Adipocyte (in vitro differentiated cells): ENCODE measurements at regions not wholly inside any gene's neighbourhood (a gene's known extent, or its start where the extent isn't known, plus 50 kb on each side); places are given as distances from the start of the nearest gene placed in this dataset.
"Not testable (repeated sequence)": the region's sequence is repeated elsewhere in the genome, so short reads cannot be mapped to it uniquely, and the experiment has no call there.

Experiments used
- DNase-seq: peaks from one replicate; pipeline ENCODE4 v3.0.0-alpha.2; 2015; ENCODE audit warnings: low read depth
- H3K27me3 ChIP-seq: replicated peaks from 2 replicates; pipeline ENCODE4 v1.7.0; 2013; ENCODE audit warnings: mild to moderate bottlenecking, low read length, moderate library complexity; ENCODE audit not compliant: control insufficient read depth, insufficient read depth
- H3K36me3 ChIP-seq: 2 replicates; pipeline ENCODE4 v1.7.0; 2013; ENCODE audit warnings: low read length, mild to moderate bottlenecking, moderate library complexity; ENCODE audit not compliant: control insufficient read depth, insufficient read depth, severe bottlenecking
- H3K4me1 ChIP-seq: 2 replicates; pipeline ENCODE4 v1.7.0; 2013; ENCODE audit warnings: mild to moderate bottlenecking, low read length, moderate library complexity; ENCODE audit not compliant: control insufficient read depth, insufficient read depth
- H3K4me3 ChIP-seq: 2 replicates; pipeline ENCODE4 v1.7.0; 2013; ENCODE audit warnings: mild to moderate bottlenecking, low read length, moderate library complexity
- H3K9ac ChIP-seq: 2 replicates; pipeline ENCODE4 v1.7.0; 2013; ENCODE audit warnings: mild to moderate bottlenecking, low read length, moderate library complexity
- H3K9me3 ChIP-seq: 2 replicates; pipeline ENCODE4 v1.7.0; 2013; ENCODE audit warnings: mild to moderate bottlenecking, low read length, moderate library complexity; ENCODE audit not compliant: control insufficient read depth

- Histone ChIP-seq H3K4me1 (no peaks in the 10 kb centered on the region), H3K36me3 (no peaks in the 10 kb centered on the region), H3K9ac (no peak overlapping the region), H3K27me3 (no peaks in the 10 kb centered on the region), H3K4me3 (no peak overlapping the region), H3K9me3 (no peaks in the 10 kb centered on the region)
- DNase-seq, result no peak
Observed at GRCh38 chr11:37171451-37171850, 573.4 kb upstream of the RAG2 start.

GRCh38 chr11:37170311-37170710, 572.3 kb upstream of the RAG2 start:
- Histone ChIP-seq H3K9me3 (no peaks in the 10 kb centered on the region), H3K36me3 (no peaks in the 10 kb centered on the region), H3K27me3 (no peaks in the 10 kb centered on the region), H3K4me3 (no peak overlapping the region), H3K9ac (no peak overlapping the region), H3K4me1 (no peaks in the 10 kb centered on the region)
- no peak for DNase-seq

- not testable (repeated sequence) for H3K4me1 ChIP-seq, H3K9me3 ChIP-seq, H3K4me3 ChIP-seq, H3K36me3 ChIP-seq, DNase-seq, H3K9ac ChIP-seq, H3K27me3 ChIP-seq
Observed at GRCh38 chr11:37145434-37145833, 547.4 kb upstream of the RAG2 start.

- Histone ChIP-seq H3K4me1 (no peaks in the 10 kb centered on the region), H3K9me3 (peaks cover 5% of the 10 kb centered on the region), H3K4me3 (no peak overlapping the region), H3K9ac (no peak overlapping the region), H3K27me3 (no peaks in the 10 kb centered on the region), H3K36me3 (no peaks in the 10 kb centered on the region)
- no peak for DNase-seq
Observed at GRCh38 chr11:37142591-37142990, 544.6 kb upstream of the RAG2 start.

DNA sequence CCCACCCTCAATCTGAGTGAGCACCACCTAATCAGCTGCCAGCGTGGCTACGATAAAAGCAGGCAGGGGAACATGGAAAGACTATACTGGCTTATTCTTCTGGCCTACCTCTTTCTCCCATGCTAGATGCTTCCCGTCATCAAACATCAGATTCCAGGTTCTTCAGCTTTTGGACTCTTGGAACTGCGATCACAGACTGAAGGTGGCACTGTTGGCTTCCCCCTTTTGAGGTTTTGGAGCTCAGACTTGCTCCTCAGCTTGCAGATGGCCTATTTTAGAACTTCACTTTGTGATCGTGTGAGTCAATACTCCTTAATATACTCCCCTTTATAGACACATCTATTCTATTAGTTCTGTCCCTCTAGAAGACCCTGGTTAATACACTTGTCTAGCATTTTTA, 543.7 kb upstream of the RAG2 start:
- no peaks in the 10 kb centered on the region for H3K36me3 ChIP-seq
- H3K9me3 ChIP-seq, result peaks cover 7% of the 10 kb centered on the region
- no peaks in the 10 kb centered on the region for H3K27me3 ChIP-seq
- H3K4me3 ChIP-seq, result no peak overlapping the region
- no peak overlapping the region for H3K9ac ChIP-seq
- no peaks in the 10 kb centered on the region for H3K4me1 ChIP-seq
- no peak for DNase-seq

DNA sequence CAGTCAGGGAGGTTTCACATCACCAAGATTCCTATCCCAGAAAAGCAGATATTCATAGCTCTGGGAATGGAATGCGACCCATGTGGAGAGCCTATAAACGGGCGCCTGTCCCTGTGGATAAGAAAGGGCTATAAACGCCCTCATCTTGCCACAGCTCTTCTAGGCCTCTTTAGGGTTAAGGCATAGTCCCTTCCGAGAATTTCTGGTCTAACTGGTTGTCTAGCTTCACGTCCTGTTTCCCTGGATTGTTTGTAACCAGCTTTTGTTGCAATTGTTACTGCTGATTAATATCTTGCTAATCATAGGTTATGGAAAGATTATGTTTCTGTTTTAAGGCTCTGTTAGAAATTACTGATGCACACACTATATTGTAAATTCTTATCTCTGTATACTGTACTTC, 537.6 kb upstream of the RAG2 start:
- DNase-seq, H3K9me3 ChIP-seq, H3K27me3 ChIP-seq, H3K9ac ChIP-seq, H3K36me3 ChIP-seq, H3K4me1 ChIP-seq, H3K4me3 ChIP-seq: not testable (repeated sequence)

GRCh38 chr11:37134637-37135036, 536.6 kb upstream of the RAG2 start:
- H3K27me3 ChIP-seq, result no peaks in the 10 kb centered on the region
- DNase-seq, result no peak
- no peak overlapping the region for H3K4me3 ChIP-seq
- no peaks in the 10 kb centered on the region for H3K36me3 ChIP-seq
- H3K4me1 ChIP-seq, result no peaks in the 10 kb centered on the region
- H3K9me3 ChIP-seq, result peaks cover 7% of the 10 kb centered on the region
- no peak overlapping the region for H3K9ac ChIP-seq

- no peaks in the 10 kb centered on the region for H3K9me3 ChIP-seq
- no peaks in the 10 kb centered on the region for H3K36me3 ChIP-seq
- DNase-seq, result no peak
- H3K27me3 ChIP-seq, result no peaks in the 10 kb centered on the region
- no peak overlapping the region for H3K4me3 ChIP-seq
- no peak overlapping the region for H3K9ac ChIP-seq
- H3K4me1 ChIP-seq, result no peaks in the 10 kb centered on the region
Observed at GRCh38 chr11:37124384-37124783, 526.3 kb upstream of the RAG2 start.

DNA sequence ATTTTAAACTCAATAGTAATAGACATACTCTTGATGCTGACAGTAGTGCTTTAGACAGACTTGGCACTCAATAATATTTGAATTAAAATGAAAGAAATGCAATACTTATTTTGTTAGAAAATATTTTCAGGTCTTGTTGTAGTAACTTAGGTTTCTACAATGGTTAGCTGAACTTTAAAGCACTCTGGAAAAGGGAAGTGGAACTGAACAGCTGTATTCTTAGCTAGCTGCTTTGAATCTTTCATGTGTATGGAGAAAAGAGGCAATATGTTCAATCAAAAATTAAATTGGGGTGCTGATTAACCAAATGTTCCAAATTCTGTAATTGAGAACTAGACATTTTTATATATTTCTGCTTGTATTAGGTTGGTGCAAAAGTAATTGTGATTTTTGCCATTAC, 517.9 kb upstream of the RAG2 start:
- no peak overlapping the region for H3K4me3 ChIP-seq
- no peaks in the 10 kb centered on the region for H3K4me1 ChIP-seq
- no peak for DNase-seq

DNA sequence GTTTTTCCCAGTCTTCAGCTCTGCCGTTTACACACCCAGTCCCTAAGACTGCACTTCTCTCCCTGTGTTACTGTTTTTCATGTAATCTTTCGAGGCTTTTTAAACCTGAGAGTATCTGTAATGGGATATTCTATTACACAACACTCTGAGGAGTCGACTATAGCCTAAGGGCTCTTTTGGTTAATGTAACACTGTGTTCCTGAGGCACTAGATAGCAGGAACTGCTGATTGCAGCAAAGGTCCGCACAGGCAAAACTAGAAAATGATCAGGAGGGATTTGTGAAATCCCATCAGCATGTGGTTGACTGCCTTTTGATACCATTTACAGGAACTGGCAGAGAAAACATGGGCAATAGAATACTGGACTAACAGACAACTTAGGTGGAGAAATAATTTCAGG, 512.3 kb upstream of the RAG2 start:
- Histone ChIP-seq H3K36me3 (no peaks in the 10 kb centered on the region), H3K4me3 (no peak overlapping the region), H3K27me3 (no peaks in the 10 kb centered on the region), H3K9ac (no peak overlapping the region), H3K4me1 (peaks cover 5% of the 10 kb centered on the region), H3K9me3 (no peaks in the 10 kb centered on the region)
- peak; percentile 10 for DNase-seq

More for the DNA sequence above, 517.9 kb upstream of the RAG2 start:
- Histone ChIP-seq H3K9ac (no peak overlapping the region), H3K9me3 (no peaks in the 10 kb centered on the region), H3K27me3 (no peaks in the 10 kb centered on the region), H3K36me3 (no peaks in the 10 kb centered on the region)

GRCh38 chr11:37109286-37109585, 511.2 kb upstream of the RAG2 start:
- Histone ChIP-seq H3K4me1 (peaks cover 5% of the 10 kb centered on the region), H3K36me3 (no peaks in the 10 kb centered on the region)

DNA sequence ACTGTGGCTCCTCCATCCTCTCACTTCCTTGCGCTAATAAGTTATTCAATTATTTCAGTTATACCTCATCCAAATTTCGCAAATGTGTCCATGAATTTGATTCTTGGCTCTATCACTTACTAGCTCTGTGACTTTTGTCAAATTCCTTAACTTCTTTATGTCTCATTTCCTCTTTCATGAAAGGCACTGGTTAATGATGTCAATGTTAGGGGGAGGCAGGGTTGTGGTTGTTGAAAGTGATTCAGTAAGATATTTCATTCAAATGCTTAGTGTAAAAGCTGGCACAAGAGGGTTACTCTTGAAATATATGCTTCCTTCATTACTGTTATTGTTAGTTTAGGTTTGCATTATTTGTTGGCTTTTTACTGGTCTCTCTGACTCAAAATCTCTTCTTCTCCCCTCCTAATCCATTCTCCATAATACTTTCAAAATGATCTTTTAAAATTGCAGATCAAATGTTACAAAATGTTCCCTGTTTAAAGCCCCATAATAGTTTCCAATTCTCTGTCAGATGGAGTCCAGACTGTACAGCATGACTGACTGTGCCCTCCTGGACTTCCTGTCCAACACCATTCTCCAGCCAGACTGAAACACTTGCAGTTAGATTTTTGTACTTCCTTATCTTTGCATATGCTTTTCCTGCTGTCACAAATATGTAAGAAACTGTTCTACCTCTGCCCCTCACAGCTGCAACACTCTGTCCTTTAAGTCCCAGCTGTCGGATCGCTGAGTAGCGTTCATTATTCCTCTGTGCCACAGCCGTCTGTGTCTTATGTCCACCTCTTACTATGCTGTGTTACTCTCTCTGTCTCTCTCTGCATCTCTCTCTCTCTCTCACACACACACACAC, 510.6 kb upstream of the RAG2 start:
- H3K36me3 ChIP-seq, result no peaks in the 10 kb centered on the region

More at GRCh38 chr11:37109286-37109585, 511.2 kb upstream of the RAG2 start:
- H3K9me3 ChIP-seq, result no peaks in the 10 kb centered on the region
- H3K4me3 ChIP-seq, result peak overlapping the region; percentile 47
- no peak overlapping the region for H3K9ac ChIP-seq
- H3K27me3 ChIP-seq, result no peaks in the 10 kb centered on the region
- DNase-seq, result no peak

More for the DNA sequence above, 510.6 kb upstream of the RAG2 start:
- Histone ChIP-seq H3K4me1 (peaks cover 5% of the 10 kb centered on the region), H3K9ac (no peak overlapping the region), H3K27me3 (no peaks in the 10 kb centered on the region), H3K9me3 (no peaks in the 10 kb centered on the region), H3K4me3 (peak overlapping the region; percentile 47)
- no peak for DNase-seq
